GM19467 (cell line): ENCODE measurements at regions not wholly inside any gene's neighbourhood (a gene's known extent, or its start where the extent isn't known, plus 50 kb on each side); places are given as distances from the start of the nearest gene placed in this dataset.
"Not testable (repeated sequence)": the region's sequence is repeated elsewhere in the genome, so short reads cannot be mapped to it uniquely, and the experiment has no call there.

Experiments
- ATAC-seq: cut with Tn5 transposase; IDR thresholded peaks from one replicate; pipeline ENCODE4 v1.9.1; 2021; ENCODE audit warnings: mild to moderate bottlenecking, moderate library complexity; ENCODE audit not compliant: unreplicated experiment

GRCh38 chr4:111921714-111922113, 223.5 kb upstream of the FAM241A start:
- ATAC-seq = no peak

- no peak for ATAC-seq
Measured at GRCh38 chr4:111923786-111924185, 221.5 kb upstream of the FAM241A start.

- no peak for ATAC-seq
Measured at GRCh38 chr4:111924696-111925095, 220.6 kb upstream of the FAM241A start.

GRCh38 chr4:111930659-111931058, 214.6 kb upstream of the FAM241A start:
- peak; percentile 99 for ATAC-seq

GRCh38 chr4:111933703-111934102, 211.6 kb upstream of the FAM241A start:
- ATAC-seq = no peak

- no peak for ATAC-seq
Measured at GRCh38 chr4:111934314-111934713, 210.9 kb upstream of the FAM241A start.

- peak; percentile 72 for ATAC-seq
Measured at GRCh38 chr4:111937368-111937767, 207.9 kb upstream of the FAM241A start.

GRCh38 chr4:111941957-111942356, 203.3 kb upstream of the FAM241A start:
- ATAC-seq = no peak

- peak; percentile 97 for ATAC-seq
Measured at GRCh38 chr4:111943796-111944203, 201.5 kb upstream of the FAM241A start.

- ATAC-seq = no peak
Measured at GRCh38 chr4:111945014-111945413, 200.2 kb upstream of the FAM241A start.

GRCh38 chr4:111946800-111947199, 198.5 kb upstream of the FAM241A start:
- ATAC-seq = no peak

- no peak for ATAC-seq
Measured at GRCh38 chr4:111952688-111953087, 192.6 kb upstream of the FAM241A start.

- no peak for ATAC-seq
Measured at GRCh38 chr4:111954550-111954949, 190.7 kb upstream of the FAM241A start.

GRCh38 chr4:111955001-111955400, 190.3 kb upstream of the FAM241A start:
- no peak for ATAC-seq

- no peak for ATAC-seq
Measured at GRCh38 chr4:111957116-111957515, 188.1 kb upstream of the FAM241A start.

GRCh38 chr4:111957997-111958396, 187.3 kb upstream of the FAM241A start:
- no peak for ATAC-seq

GRCh38 chr4:111959222-111959621, 186.0 kb upstream of the FAM241A start:
- ATAC-seq = no peak

GRCh38 chr4:111960241-111960667, 185.0 kb upstream of the FAM241A start:
- ATAC-seq = peak; percentile 91

- ATAC-seq = not testable (repeated sequence)
Measured at GRCh38 chr4:111961026-111961425, 184.2 kb upstream of the FAM241A start.

- no peak for ATAC-seq
Measured at GRCh38 chr4:111961809-111962208, 183.4 kb upstream of the FAM241A start.

- no peak for ATAC-seq
Measured at GRCh38 chr4:111963158-111963700, 182.0 kb upstream of the FAM241A start.

GRCh38 chr4:111977419-111977965, 167.8 kb upstream of the FAM241A start:
- no peak for ATAC-seq

GRCh38 chr4:111979921-111980320, 165.3 kb upstream of the FAM241A start:
- ATAC-seq = no peak
